Erythroblast (primary cell): ENCODE measurements at regions not wholly inside any gene's neighbourhood (a gene's known extent, or its start where the extent isn't known, plus 50 kb on each side); places are given as distances from the start of the nearest gene placed in this dataset.

Experiments used
- GATA1 ChIP-seq: IDR thresholded peaks from 2 replicates; pipeline ENCODE4 v1.6.1; 2011; ENCODE audit warnings: low read depth, mild to moderate bottlenecking, control low read depth, low read length, moderate library complexity
- POLR2A ChIP-seq: IDR thresholded peaks from 2 replicates; pipeline ENCODE4 v1.6.1; 2011; ENCODE audit warnings: mild to moderate bottlenecking, low read length

DNA sequence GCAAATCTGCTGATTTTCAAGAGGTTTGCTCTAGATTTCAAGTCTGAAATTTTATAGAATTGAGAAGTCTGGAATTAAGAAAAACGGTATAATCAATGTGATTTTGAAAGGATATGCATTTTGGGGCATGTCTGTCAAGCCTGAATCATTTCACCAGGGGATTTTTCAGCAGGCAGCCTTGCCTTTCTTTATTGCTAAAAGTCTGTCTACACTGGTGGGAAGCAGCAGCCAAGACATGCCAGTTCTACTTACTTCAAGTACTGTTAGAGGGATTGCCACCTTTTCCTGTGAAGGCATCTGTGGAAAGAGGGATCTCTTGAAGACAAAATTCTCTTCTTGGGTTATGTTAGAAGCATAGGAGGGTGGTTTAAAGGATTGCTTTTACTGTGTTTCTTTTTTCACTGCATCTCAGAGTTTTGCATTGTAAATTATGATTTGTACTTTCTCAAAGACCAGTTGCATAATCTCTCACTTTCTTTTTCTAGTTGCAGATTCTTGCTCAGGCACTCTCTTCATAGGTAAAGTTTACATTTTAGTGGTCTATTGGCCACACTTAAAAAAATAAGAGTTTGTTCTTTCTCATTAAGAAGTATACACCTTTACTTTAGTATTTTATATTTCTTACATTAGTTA is 837.0 kb downstream of the GALC start:
- TF ChIP-seq POLR2A (no peak), GATA1 (no peak)
